Prostate gland (tissue), 2 donors: ENCODE measurements at regions not wholly inside any gene's neighbourhood (a gene's known extent, or its start where the extent isn't known, plus 50 kb on each side); places are given as distances from the start of the nearest gene placed in this dataset.

ENCODE experiments used
- POLR2A ChIP-seq: fragments of 450-650 bp; IDR thresholded peaks from one replicate; pipeline ENCODE4 v1.6.1; 2016; ENCODE audit warnings: antibody characterized with exemption, mild to moderate bottlenecking
- POLR2AphosphoS5 ChIP-seq: sonication (generic); formaldehyde crosslinking; IDR thresholded peaks from one replicate; pipeline ENCODE4 v1.6.1; 2017; ENCODE audit warnings: antibody characterized with exemption
- TF ChIP-seq, protein P1 (sequence below), 4 experiments: fragments of 200-600 bp in 2 of 4; fragments of 450-650 bp in 2 of 4; sonication (generic) in 2 of 4; IDR thresholded peaks; 1 replicate in 3 of 4; 2 replicates in 1 of 4; pipeline ENCODE4 v1.5.1; 2016 to 2019; ENCODE audit warnings: antibody characterized with exemption in 4 of 4, mild to moderate bottlenecking in 2 of 4, moderate library complexity in 2 of 4

GRCh38 chr18:38297910-38298309 lies 732.3 kb upstream of the CELF4 start:
- TF ChIP-seq, protein P1, sequence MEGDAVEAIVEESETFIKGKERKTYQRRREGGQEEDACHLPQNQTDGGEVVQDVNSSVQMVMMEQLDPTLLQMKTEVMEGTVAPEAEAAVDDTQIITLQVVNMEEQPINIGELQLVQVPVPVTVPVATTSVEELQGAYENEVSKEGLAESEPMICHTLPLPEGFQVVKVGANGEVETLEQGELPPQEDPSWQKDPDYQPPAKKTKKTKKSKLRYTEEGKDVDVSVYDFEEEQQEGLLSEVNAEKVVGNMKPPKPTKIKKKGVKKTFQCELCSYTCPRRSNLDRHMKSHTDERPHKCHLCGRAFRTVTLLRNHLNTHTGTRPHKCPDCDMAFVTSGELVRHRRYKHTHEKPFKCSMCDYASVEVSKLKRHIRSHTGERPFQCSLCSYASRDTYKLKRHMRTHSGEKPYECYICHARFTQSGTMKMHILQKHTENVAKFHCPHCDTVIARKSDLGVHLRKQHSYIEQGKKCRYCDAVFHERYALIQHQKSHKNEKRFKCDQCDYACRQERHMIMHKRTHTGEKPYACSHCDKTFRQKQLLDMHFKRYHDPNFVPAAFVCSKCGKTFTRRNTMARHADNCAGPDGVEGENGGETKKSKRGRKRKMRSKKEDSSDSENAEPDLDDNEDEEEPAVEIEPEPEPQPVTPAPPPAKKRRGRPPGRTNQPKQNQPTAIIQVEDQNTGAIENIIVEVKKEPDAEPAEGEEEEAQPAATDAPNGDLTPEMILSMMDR (IDR thresholded peaks at IDR 0.05): no peak
- no peak for TF ChIP-seq POLR2A
- TF ChIP-seq POLR2AphosphoS5: no peak
